HG02678 (cell line): ENCODE measurements at regions not wholly inside any gene's neighbourhood (a gene's known extent, or its start where the extent isn't known, plus 50 kb on each side); places are given as distances from the start of the nearest gene placed in this dataset.
A peak's percentile ranks its signal among the peaks of the same experiment; 100 is the strongest.
"Not testable (repeated sequence)": the region's sequence is repeated elsewhere in the genome, so short reads cannot be mapped to it uniquely, and the experiment has no call there.

ENCODE experiments used
- ATAC-seq: cut with Tn5 transposase; IDR thresholded peaks from one replicate; pipeline ENCODE4 v1.9.1; 2021; ENCODE audit warnings: mild to moderate bottlenecking, moderate library complexity; ENCODE audit not compliant: unreplicated experiment

- no peak for ATAC-seq
These were observed 611.0 kb upstream of the MARCKS start for GRCh38 chr6:113246186-113246585.

GRCh38 chr6:113248532-113248931 lies 608.6 kb upstream of the MARCKS start:
- ATAC-seq: no peak

GRCh38 chr6:113254194-113254593 lies 603.0 kb upstream of the MARCKS start:
- not testable (repeated sequence) for ATAC-seq

- ATAC-seq: no peak
These were observed 598.4 kb upstream of the MARCKS start for GRCh38 chr6:113258771-113259170.

- ATAC-seq: no peak
These were observed 585.7 kb upstream of the MARCKS start for GRCh38 chr6:113271437-113271836.

GRCh38 chr6:113276601-113277000 lies 580.5 kb upstream of the MARCKS start:
- no peak for ATAC-seq

GRCh38 chr6:113277111-113277510 lies 580.0 kb upstream of the MARCKS start:
- ATAC-seq: no peak

- no peak for ATAC-seq
These were observed 576.1 kb upstream of the MARCKS start for GRCh38 chr6:113281014-113281413.

GRCh38 chr6:113281431-113281830 lies 575.7 kb upstream of the MARCKS start:
- ATAC-seq: no peak

- ATAC-seq: peak; percentile 57
These were observed 569.7 kb upstream of the MARCKS start for GRCh38 chr6:113287396-113287795.

GRCh38 chr6:113288409-113288808 lies 568.7 kb upstream of the MARCKS start:
- no peak for ATAC-seq

- ATAC-seq: no peak
These were observed 568.0 kb upstream of the MARCKS start for GRCh38 chr6:113289166-113289565.

- no peak for ATAC-seq
These were observed 566.5 kb upstream of the MARCKS start for GRCh38 chr6:113290684-113291083.

GRCh38 chr6:113291751-113292445 lies 565.2 kb upstream of the MARCKS start:
- ATAC-seq: no peak

GRCh38 chr6:113292646-113293422 lies 564.3 kb upstream of the MARCKS start:
- ATAC-seq: peak; percentile 60

- ATAC-seq: no peak
These were observed 563.8 kb upstream of the MARCKS start for GRCh38 chr6:113293423-113293740.

GRCh38 chr6:113299531-113299930 lies 557.6 kb upstream of the MARCKS start:
- no peak for ATAC-seq

GRCh38 chr6:113301651-113302050 lies 555.5 kb upstream of the MARCKS start:
- ATAC-seq: no peak

- no peak for ATAC-seq
These were observed 553.0 kb upstream of the MARCKS start for GRCh38 chr6:113304116-113304515.

- ATAC-seq: peak; percentile 97
These were observed 550.5 kb upstream of the MARCKS start for GRCh38 chr6:113306552-113307145.

- ATAC-seq: no peak
These were observed 548.9 kb upstream of the MARCKS start for GRCh38 chr6:113308266-113308665.

- ATAC-seq: no peak
These were observed 543.3 kb upstream of the MARCKS start for GRCh38 chr6:113313841-113314240.
